Activated B cell treated with CpG ODN at 0.5 μM for 24 hours (primary cell): ENCODE measurements at regions not wholly inside any gene's neighbourhood (a gene's known extent, or its start where the extent isn't known, plus 50 kb on each side); places are given as distances from the start of the nearest gene placed in this dataset.

Experiments used
- ATAC-seq: fragments of 200-7000 bp; cut with Tn5 transposase; one replicate; pipeline ENCODE4 v1.10.0; 2021; ENCODE audit warnings: low read depth, mild to moderate bottlenecking, moderate library complexity
- CTCF ChIA-PET: fragments of 350-600 bp; sonication (Branson Sonifier 250); formaldehyde crosslinking; loops from one replicate; lab custom pipeline; 2021; ENCODE audit warnings: antibody characterized with exemption; lab: Charles Lee
- POLR2A ChIA-PET: fragments of 350-600 bp; sonication (Branson Sonifier 250); formaldehyde crosslinking; loops from one replicate; lab custom pipeline; 2021; ENCODE audit warnings: antibody characterized with exemption; lab: Charles Lee
- DNase-seq: peaks from one replicate; pipeline ENCODE4 v3.0.0; 2022
- H3K27ac Mint-ChIP-seq: one replicate; pipeline ENCODE4 v1.8.0; 2020; ENCODE audit warnings: mixed read lengths
- H3K27me3 Mint-ChIP-seq: one replicate; pipeline ENCODE4 v1.8.0; 2021; ENCODE audit warnings: mixed read lengths
- H3K36me3 Mint-ChIP-seq: one replicate; pipeline ENCODE4 v1.8.0; 2021; ENCODE audit warnings: low read depth, mixed read lengths
- H3K4me1 Mint-ChIP-seq: one replicate; pipeline ENCODE4 v1.8.0; 2021; ENCODE audit warnings: mixed read lengths
- H3K4me3 Mint-ChIP-seq: one replicate; pipeline ENCODE4 v1.8.0; 2020; ENCODE audit warnings: mild to moderate bottlenecking, mixed read lengths
- H3K9me3 Mint-ChIP-seq: one replicate; pipeline ENCODE4 v1.8.0; 2020; ENCODE audit warnings: mixed read lengths
- intact Hi-C: fragments of 100-400 bp; cut with micrococcal nuclease; formaldehyde crosslinking; loops from one replicate; pipeline ENCODE4 v1.15.1; 2024
- TF ChIP-seq, protein P1 (sequence below): fragments of 200-600 bp; IDR thresholded peaks from one replicate; pipeline ENCODE4 v1.8.0; 2022; ENCODE audit warnings: antibody characterized with exemption, mild to moderate bottlenecking

GRCh38 chr11:80065086-80065485 is 624.3 kb upstream of the TENM4 start:
- no peaks in the 10 kb centered on the region for H3K36me3 Mint-ChIP-seq
- H3K9me3 Mint-ChIP-seq: no peaks in the 10 kb centered on the region
- ChIA-PET CTCF (no interaction called here), POLR2A (no interaction called here)
- ATAC-seq (no peak), DNase-seq (no peak)
- no peak overlapping the region for H3K4me3 Mint-ChIP-seq
- intact Hi-C loops: no loop called here
- no peaks in the 10 kb centered on the region for H3K27me3 Mint-ChIP-seq
- no peak overlapping the region for H3K27ac Mint-ChIP-seq
- no peaks in the 10 kb centered on the region for H3K4me1 Mint-ChIP-seq
- TF ChIP-seq, protein P1, sequence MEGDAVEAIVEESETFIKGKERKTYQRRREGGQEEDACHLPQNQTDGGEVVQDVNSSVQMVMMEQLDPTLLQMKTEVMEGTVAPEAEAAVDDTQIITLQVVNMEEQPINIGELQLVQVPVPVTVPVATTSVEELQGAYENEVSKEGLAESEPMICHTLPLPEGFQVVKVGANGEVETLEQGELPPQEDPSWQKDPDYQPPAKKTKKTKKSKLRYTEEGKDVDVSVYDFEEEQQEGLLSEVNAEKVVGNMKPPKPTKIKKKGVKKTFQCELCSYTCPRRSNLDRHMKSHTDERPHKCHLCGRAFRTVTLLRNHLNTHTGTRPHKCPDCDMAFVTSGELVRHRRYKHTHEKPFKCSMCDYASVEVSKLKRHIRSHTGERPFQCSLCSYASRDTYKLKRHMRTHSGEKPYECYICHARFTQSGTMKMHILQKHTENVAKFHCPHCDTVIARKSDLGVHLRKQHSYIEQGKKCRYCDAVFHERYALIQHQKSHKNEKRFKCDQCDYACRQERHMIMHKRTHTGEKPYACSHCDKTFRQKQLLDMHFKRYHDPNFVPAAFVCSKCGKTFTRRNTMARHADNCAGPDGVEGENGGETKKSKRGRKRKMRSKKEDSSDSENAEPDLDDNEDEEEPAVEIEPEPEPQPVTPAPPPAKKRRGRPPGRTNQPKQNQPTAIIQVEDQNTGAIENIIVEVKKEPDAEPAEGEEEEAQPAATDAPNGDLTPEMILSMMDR: no peak

DNA sequence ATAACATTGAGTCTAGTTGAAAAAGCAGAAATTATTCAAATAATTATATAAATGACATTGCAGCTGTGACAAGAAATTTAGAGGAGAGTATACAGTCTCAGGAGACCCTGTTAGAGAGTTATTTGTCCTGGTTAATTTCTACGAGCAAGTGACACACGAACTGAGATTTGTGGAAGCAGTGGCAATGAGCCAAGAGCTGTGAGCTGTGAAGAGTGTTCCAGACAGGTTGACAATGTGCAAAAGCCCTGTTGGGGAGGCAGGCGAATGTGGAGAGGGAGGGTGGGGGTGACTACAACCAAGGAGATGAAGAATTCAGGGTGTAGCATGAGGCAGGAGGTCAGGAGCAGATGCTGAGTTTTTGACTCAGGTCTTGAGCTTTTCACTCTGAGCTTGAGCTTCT is 620.2 kb upstream of the TENM4 start:
- TF ChIP-seq, protein P1: no peak
- DNase-seq: no peak
- H3K36me3 Mint-ChIP-seq: no peaks in the 10 kb centered on the region
- no peaks in the 10 kb centered on the region for H3K9me3 Mint-ChIP-seq
- ChIA-PET CTCF (no interaction called here), POLR2A (no interaction called here)
- no peaks in the 10 kb centered on the region for H3K27me3 Mint-ChIP-seq
- no peak overlapping the region for H3K27ac Mint-ChIP-seq
- no peak overlapping the region for H3K4me3 Mint-ChIP-seq
- H3K4me1 Mint-ChIP-seq: no peaks in the 10 kb centered on the region
- intact Hi-C loops: no loop called here
- ATAC-seq: no peak

GRCh38 chr11:80054582-80055165 is 613.8 kb upstream of the TENM4 start:
- DNase-seq (no peak), ATAC-seq (no peak)
- intact Hi-C loops: no loop called here
- no peak overlapping the region for H3K27ac Mint-ChIP-seq
- H3K9me3 Mint-ChIP-seq: peaks cover 5% of the 10 kb centered on the region
- ChIA-PET POLR2A (no interaction called here), CTCF (no interaction called here)
- H3K36me3 Mint-ChIP-seq: no peaks in the 10 kb centered on the region
- H3K27me3 Mint-ChIP-seq: no peaks in the 10 kb centered on the region
- TF ChIP-seq, protein P1: no peak
- H3K4me1 Mint-ChIP-seq: no peaks in the 10 kb centered on the region
- H3K4me3 Mint-ChIP-seq: no peak overlapping the region

DNA sequence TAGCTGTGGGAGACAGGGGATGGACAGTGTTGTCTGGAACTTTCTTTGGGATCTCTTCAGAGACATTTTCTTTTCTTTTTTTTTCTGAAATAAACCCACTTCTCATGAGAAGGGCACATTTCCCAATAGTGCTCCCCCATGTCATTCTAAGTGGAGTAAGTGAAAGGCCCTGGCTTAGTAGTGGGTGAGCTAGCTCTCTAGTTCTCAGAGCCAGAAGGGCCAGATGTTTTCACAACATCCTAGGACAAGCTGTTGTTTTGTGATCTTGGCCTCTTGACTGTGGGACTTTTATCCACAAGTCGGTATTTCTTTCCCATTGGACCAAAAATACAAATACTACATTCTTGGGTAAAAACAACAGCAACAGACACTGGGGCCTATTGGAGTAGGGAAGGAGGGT is 607.7 kb upstream of the TENM4 start:
- no peak overlapping the region for H3K27ac Mint-ChIP-seq
- CTCF ChIA-PET: no interaction called here
- ATAC-seq (no peak), DNase-seq (no peak)
- peaks cover 9% of the 10 kb centered on the region for H3K9me3 Mint-ChIP-seq
- POLR2A ChIA-PET: no interaction called here
- TF ChIP-seq, protein P1: no peak
- H3K27me3 Mint-ChIP-seq: no peaks in the 10 kb centered on the region
- H3K4me1 Mint-ChIP-seq: no peaks in the 10 kb centered on the region
- no peak overlapping the region for H3K4me3 Mint-ChIP-seq
- intact Hi-C loops: no loop called here
- no peaks in the 10 kb centered on the region for H3K36me3 Mint-ChIP-seq

- Mint-ChIP-seq H3K36me3 (no peaks in the 10 kb centered on the region), H3K27ac (no peak overlapping the region), H3K27me3 (no peaks in the 10 kb centered on the region), H3K4me3 (no peak overlapping the region), H3K9me3 (peaks cover 4% of the 10 kb centered on the region), H3K4me1 (no peaks in the 10 kb centered on the region)
- DNase-seq: no peak
- ChIA-PET POLR2A (no interaction called here), CTCF (no interaction called here)
- TF ChIP-seq, protein P1: no peak
- no peak for ATAC-seq
- intact Hi-C loops: no loop called here
These were observed 600.5 kb upstream of the TENM4 start for GRCh38 chr11:80041136-80042000.
